Right lobe of liver (tissue), 6 donors: ENCODE measurements at regions not wholly inside any gene's neighbourhood (a gene's known extent, or its start where the extent isn't known, plus 50 kb on each side); places are given as distances from the start of the nearest gene placed in this dataset.

Source experiments
- ATAC-seq, 4 donors: fragments of 200-7000 bp; cut with Tn5 transposase; one replicate each; pipeline ENCODE4 v1.9.1; 2020; ENCODE audit warnings: mild to moderate bottlenecking in 4 of 4, moderate library complexity in 4 of 4
- DNase-seq, 3 donors: peaks; one replicate each; pipeline ENCODE4 v3.0.0-alpha.2; 2020
- H3K27ac ChIP-seq, 3 donors: fragments of 200-600 bp; one replicate each; pipeline ENCODE4 v1.8.0; 2022
- H3K27me3 ChIP-seq, 2 donors: fragments of 200-600 bp; one replicate each; pipeline ENCODE4 v1.8.0; 2022
- H3K36me3 ChIP-seq, 4 donors: fragments of 200-600 bp; sonication (generic) in 1 of 4; one replicate each; pipeline versions ENCODE4 v1.5.1 to v1.8.0; 2017 to 2022; ENCODE audit warnings: control low read depth in 1 of 4
- H3K4me1 ChIP-seq, 4 donors: fragments of 200-600 bp; sonication (generic) in 1 of 4; one replicate each; pipeline versions ENCODE4 v1.5.1 to v1.8.0; 2017 to 2022; ENCODE audit warnings: control low read depth in 1 of 4
- H3K4me3 ChIP-seq, 3 donors: fragments of 200-600 bp; one replicate each; pipeline ENCODE4 v1.8.0; 2022
- H3K9me3 ChIP-seq, 4 donors: fragments of 200-600 bp; sonication (generic) in 1 of 4; one replicate each; pipeline versions ENCODE4 v1.5.1 to v1.8.0; 2017 to 2022; ENCODE audit warnings: control low read depth in 1 of 4
- CTCF ChIP-seq, 4 donors: fragments of 200-600 bp in 3 of 4; fragments of 450-650 bp in 1 of 4; IDR thresholded peaks; one replicate each; pipeline versions ENCODE4 v1.5.1 to v1.8.0; 2016 to 2022; ENCODE audit warnings: antibody characterized with exemption in 4 of 4, mild to moderate bottlenecking in 2 of 4
- POLR2A ChIP-seq: fragments of 450-650 bp; IDR thresholded peaks from one replicate; pipeline ENCODE4 v1.6.1; 2017; ENCODE audit warnings: antibody characterized with exemption, mild to moderate bottlenecking
- WGBS: methylation state at CpG from one replicate; pipeline ENCODE4 v1.1.6; 2018; ENCODE audit warnings: low coverage, low lambda C conversion rate; ENCODE audit not compliant: insufficient coverage; ENCODE audit errors: missing lambda C conversion rate; 5-methylcytosine and 5-hydroxymethylcytosine counted together
- intact Hi-C, 2 donors: fragments of 100-400 bp; cut with DNase I; formaldehyde crosslinking; loops; one replicate each; pipeline versions ENCODE4 v1.11.2 to v1.14.1; 2022
- donor health status: DM: no; HTN: yes; CAD: no.
- donor health status: DM: no; HTN: no; CAD: no.
- donor health status: DM: no; HTN: no; CAD: no.
- donor health status: DM: no; HTN: yes; CAD: no.
- donor health status: DM: no; HTN: yes; CAD: no.

DNA sequence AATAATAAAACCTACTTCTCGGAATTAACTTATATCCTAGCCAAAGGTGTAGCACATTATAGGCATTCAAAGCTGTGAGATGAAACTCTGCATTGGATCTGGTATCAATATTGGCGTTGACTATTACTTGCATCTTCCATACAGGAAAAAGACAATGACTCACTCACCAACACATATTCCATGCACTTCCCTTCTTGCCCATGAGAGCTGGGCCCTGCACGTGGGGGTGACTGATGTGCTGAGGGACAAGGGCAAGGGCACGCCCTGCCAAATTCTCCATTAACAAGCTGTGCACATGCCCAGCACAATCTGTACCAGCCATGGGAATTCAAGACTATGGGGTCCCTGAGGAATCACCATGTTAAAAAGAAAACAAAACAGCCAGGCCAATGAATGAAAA is 188.1 kb upstream of the PDE1C start:
- intact Hi-C loops = no loop called here
- DNase-seq = no peak
- WGBS = 65% methylated on average over 4 of the region's 4 CpGs

GRCh38 chr7:32257621-32258020 is 187.4 kb upstream of the PDE1C start:
- H3K27me3 ChIP-seq = no peaks in the 10 kb centered on the region
- intact Hi-C loops = no loop called here
- ATAC-seq = no peak
- H3K27ac ChIP-seq = no peak overlapping the region
- H3K9me3 ChIP-seq = no peaks in the 10 kb centered on the region
- H3K36me3 ChIP-seq = no peaks in the 10 kb centered on the region
- no peak overlapping the region for H3K4me3 ChIP-seq
- WGBS = 60% methylated on average over 1 of the region's 1 CpG
- no peaks in the 10 kb centered on the region for H3K4me1 ChIP-seq
- TF ChIP-seq POLR2A (no peak), CTCF (IDR thresholded peaks at IDR 0.05) (no peak)
- no peak for DNase-seq

More for the DNA sequence above, 188.1 kb upstream of the PDE1C start:
- H3K36me3 ChIP-seq = no peaks in the 10 kb centered on the region
- no peak for TF ChIP-seq POLR2A
- no peaks in the 10 kb centered on the region for H3K4me1 ChIP-seq
- no peaks in the 10 kb centered on the region for H3K9me3 ChIP-seq
- ATAC-seq = no peak
- no peak overlapping the region for H3K27ac ChIP-seq
- no peaks in the 10 kb centered on the region for H3K27me3 ChIP-seq
- H3K4me3 ChIP-seq = no peak overlapping the region

GRCh38 chr7:32256811-32257210 is 186.6 kb upstream of the PDE1C start:
- TF ChIP-seq CTCF (IDR thresholded peaks at IDR 0.05) (no peak), POLR2A (no peak)

GRCh38 chr7:32256376-32256775 is 186.2 kb upstream of the PDE1C start:
- WGBS = no CpG with 5 or more reads among the region's 2 CpGs
- TF ChIP-seq CTCF (IDR thresholded peaks at IDR 0.05) (no peak), POLR2A (no peak)
- Histone ChIP-seq H3K36me3 (no peaks in the 10 kb centered on the region), H3K27ac (no peak overlapping the region), H3K9me3 (no peaks in the 10 kb centered on the region), H3K27me3 (no peaks in the 10 kb centered on the region), H3K4me3 (no peak overlapping the region), H3K4me1 (no peaks in the 10 kb centered on the region)
- no peak for ATAC-seq
- intact Hi-C loops = no loop called here
- DNase-seq = no peak

More at GRCh38 chr7:32256811-32257210, 186.6 kb upstream of the PDE1C start:
- ATAC-seq = no peak
- Histone ChIP-seq H3K4me1 (no peaks in the 10 kb centered on the region), H3K27me3 (no peaks in the 10 kb centered on the region), H3K27ac (no peak overlapping the region), H3K9me3 (no peaks in the 10 kb centered on the region), H3K36me3 (no peaks in the 10 kb centered on the region), H3K4me3 (no peak overlapping the region)
- intact Hi-C loops = no loop called here
- DNase-seq = no peak
- WGBS = 40% methylated on average over 2 of the region's 2 CpGs

GRCh38 chr7:32255036-32255435 is 184.8 kb upstream of the PDE1C start:
- intact Hi-C loops = no loop called here
- Histone ChIP-seq H3K4me1 (no peaks in the 10 kb centered on the region), H3K36me3 (no peaks in the 10 kb centered on the region), H3K27ac (no peak overlapping the region), H3K9me3 (no peaks in the 10 kb centered on the region), H3K27me3 (no peaks in the 10 kb centered on the region), H3K4me3 (no peak overlapping the region)
- 55% methylated on average over 6 of the region's 6 CpGs for WGBS
- TF ChIP-seq POLR2A (no peak), CTCF (IDR thresholded peaks at IDR 0.05) (no peak)
- no peak for ATAC-seq
- no peak for DNase-seq
